ENCODE measurements at regions not wholly inside any gene's neighbourhood (a gene's known extent, or its start where the extent isn't known, plus 50 kb on each side); places are given as distances from the start of the nearest gene placed in this dataset.

DNA sequence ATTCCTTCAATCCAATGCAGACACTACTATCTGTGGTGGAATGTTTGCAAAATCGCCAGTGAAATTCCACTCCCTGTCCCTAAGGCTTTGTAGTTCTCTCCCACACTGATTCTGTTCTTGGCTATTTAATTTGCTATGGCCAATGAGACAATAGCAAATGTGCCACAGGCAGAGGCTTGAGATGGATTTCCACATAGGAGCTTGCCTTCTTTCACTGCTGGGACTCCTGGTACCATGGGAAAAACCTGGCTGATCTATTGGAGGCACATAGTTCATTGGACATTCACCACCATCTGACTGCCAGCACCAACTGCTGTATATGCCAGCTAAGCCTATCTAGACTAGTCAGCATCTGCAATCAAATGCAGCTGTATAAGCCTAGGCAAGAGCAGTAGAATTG lies 103.8 kb downstream of the NR1D2 start:
- TF ChIP-seq, protein P1, sequence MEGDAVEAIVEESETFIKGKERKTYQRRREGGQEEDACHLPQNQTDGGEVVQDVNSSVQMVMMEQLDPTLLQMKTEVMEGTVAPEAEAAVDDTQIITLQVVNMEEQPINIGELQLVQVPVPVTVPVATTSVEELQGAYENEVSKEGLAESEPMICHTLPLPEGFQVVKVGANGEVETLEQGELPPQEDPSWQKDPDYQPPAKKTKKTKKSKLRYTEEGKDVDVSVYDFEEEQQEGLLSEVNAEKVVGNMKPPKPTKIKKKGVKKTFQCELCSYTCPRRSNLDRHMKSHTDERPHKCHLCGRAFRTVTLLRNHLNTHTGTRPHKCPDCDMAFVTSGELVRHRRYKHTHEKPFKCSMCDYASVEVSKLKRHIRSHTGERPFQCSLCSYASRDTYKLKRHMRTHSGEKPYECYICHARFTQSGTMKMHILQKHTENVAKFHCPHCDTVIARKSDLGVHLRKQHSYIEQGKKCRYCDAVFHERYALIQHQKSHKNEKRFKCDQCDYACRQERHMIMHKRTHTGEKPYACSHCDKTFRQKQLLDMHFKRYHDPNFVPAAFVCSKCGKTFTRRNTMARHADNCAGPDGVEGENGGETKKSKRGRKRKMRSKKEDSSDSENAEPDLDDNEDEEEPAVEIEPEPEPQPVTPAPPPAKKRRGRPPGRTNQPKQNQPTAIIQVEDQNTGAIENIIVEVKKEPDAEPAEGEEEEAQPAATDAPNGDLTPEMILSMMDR (IDR thresholded peaks at IDR 0.05 in 8 of 11, conservative IDR thresholded peaks at IDR 0.05 in 3 of 11): no peak
- TF ChIP-seq POLR2AphosphoS5 (IDR thresholded peaks at IDR 0.05): no peak

Measured in spleen (tissue), 7 donors.